Activated CD8-positive, alpha-beta memory T cell treated with anti-CD3 and anti-CD28 coated beads for 24 hours (primary cell): ENCODE measurements at regions not wholly inside any gene's neighbourhood (a gene's known extent, or its start where the extent isn't known, plus 50 kb on each side); places are given as distances from the start of the nearest gene placed in this dataset.

Experiments
- DNase-seq: peaks from one replicate; pipeline ENCODE4 v3.0.0-alpha.2; 2020

- DNase-seq, result no peak
Measured at GRCh38 chr1:208551024-208551423, 306.8 kb upstream of the PLXNA2 start.

GRCh38 chr1:208551633-208552320, 307.6 kb upstream of the PLXNA2 start:
- DNase-seq, result no peak

GRCh38 chr1:208552928-208553327, 308.7 kb upstream of the PLXNA2 start:
- DNase-seq, result no peak

- DNase-seq, result no peak
Measured at GRCh38 chr1:208556461-208556860, 312.3 kb upstream of the PLXNA2 start.

- DNase-seq, result no peak
Measured at GRCh38 chr1:208557046-208557722, 313.0 kb upstream of the PLXNA2 start.

- no peak for DNase-seq
Measured at GRCh38 chr1:208557723-208558094, 313.5 kb upstream of the PLXNA2 start.

GRCh38 chr1:208559597-208560329, 315.6 kb upstream of the PLXNA2 start:
- DNase-seq, result no peak

GRCh38 chr1:208562151-208562960, 318.2 kb upstream of the PLXNA2 start:
- DNase-seq, result no peak

- no peak for DNase-seq
Measured at GRCh38 chr1:208564466-208564865, 320.3 kb upstream of the PLXNA2 start.

- DNase-seq, result no peak
Measured at GRCh38 chr1:208565756-208566440, 321.7 kb upstream of the PLXNA2 start.

- no peak for DNase-seq
Measured at GRCh38 chr1:208569181-208569580, 325.0 kb upstream of the PLXNA2 start.

GRCh38 chr1:208570362-208570761, 326.2 kb upstream of the PLXNA2 start:
- DNase-seq, result no peak

GRCh38 chr1:208576425-208576824, 332.2 kb upstream of the PLXNA2 start:
- no peak for DNase-seq

GRCh38 chr1:208577381-208577905, 333.3 kb upstream of the PLXNA2 start:
- DNase-seq, result no peak

GRCh38 chr1:208581209-208581608, 337.0 kb upstream of the PLXNA2 start:
- no peak for DNase-seq

- DNase-seq, result no peak
Measured at GRCh38 chr1:208581667-208582066, 337.5 kb upstream of the PLXNA2 start.

- DNase-seq, result no peak
Measured at GRCh38 chr1:208584167-208584755, 340.1 kb upstream of the PLXNA2 start.

GRCh38 chr1:208587110-208587509, 342.9 kb upstream of the PLXNA2 start:
- no peak for DNase-seq

- DNase-seq, result no peak
Measured at GRCh38 chr1:208593306-208594006, 349.3 kb upstream of the PLXNA2 start.

- DNase-seq, result no peak
Measured at GRCh38 chr1:208595236-208595635, 351.1 kb upstream of the PLXNA2 start.

- DNase-seq, result no peak
Measured at GRCh38 chr1:208595745-208596144, 351.6 kb upstream of the PLXNA2 start.
